ENCODE measurements at regions not wholly inside any gene's neighbourhood (a gene's known extent, or its start where the extent isn't known, plus 50 kb on each side); places are given as distances from the start of the nearest gene placed in this dataset.

DNA sequence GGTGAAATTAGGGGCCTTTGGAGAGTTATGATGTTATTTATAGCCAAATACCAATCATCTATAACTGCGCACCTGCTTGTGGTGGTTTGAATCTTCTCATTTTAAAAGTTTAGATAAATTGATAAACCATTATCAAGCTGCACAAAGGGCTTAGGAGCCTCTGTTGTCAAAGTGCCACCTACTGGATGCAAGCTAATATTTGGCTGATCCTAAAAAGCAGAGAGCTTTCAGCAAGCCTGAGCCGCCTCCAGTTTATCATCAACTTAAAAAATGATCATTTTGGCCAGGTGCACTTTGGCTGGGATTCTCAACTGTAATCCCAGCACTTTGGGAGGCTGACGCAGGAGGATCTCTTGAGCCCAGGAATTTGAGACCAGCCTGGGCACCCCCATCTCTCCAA lies 58.5 kb upstream of the ATXN1 start:
- Histone ChIP-seq H3K27me3 (no peaks in the 10 kb centered on the region), H3K36me3 (no peaks in the 10 kb centered on the region), H3K9me3 (no peaks in the 10 kb centered on the region), H3K27ac (no peak overlapping the region), H3K4me1 (no peaks in the 10 kb centered on the region), H3K4me3 (no peak overlapping the region)
- WGBS, result 68% methylated on average over 3 of the region's 3 CpGs
- no peak for DNase-seq (ENCODE audit: low spot score in 2 of 2)
- TF ChIP-seq POLR2AphosphoS5 (IDR thresholded peaks at IDR 0.05) (no peak), EP300 (IDR thresholded peaks at IDR 0.05) (no peak), POLR2A (IDR thresholded peaks at IDR 0.05) (no peak)
- TF ChIP-seq, protein P1, sequence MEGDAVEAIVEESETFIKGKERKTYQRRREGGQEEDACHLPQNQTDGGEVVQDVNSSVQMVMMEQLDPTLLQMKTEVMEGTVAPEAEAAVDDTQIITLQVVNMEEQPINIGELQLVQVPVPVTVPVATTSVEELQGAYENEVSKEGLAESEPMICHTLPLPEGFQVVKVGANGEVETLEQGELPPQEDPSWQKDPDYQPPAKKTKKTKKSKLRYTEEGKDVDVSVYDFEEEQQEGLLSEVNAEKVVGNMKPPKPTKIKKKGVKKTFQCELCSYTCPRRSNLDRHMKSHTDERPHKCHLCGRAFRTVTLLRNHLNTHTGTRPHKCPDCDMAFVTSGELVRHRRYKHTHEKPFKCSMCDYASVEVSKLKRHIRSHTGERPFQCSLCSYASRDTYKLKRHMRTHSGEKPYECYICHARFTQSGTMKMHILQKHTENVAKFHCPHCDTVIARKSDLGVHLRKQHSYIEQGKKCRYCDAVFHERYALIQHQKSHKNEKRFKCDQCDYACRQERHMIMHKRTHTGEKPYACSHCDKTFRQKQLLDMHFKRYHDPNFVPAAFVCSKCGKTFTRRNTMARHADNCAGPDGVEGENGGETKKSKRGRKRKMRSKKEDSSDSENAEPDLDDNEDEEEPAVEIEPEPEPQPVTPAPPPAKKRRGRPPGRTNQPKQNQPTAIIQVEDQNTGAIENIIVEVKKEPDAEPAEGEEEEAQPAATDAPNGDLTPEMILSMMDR (IDR thresholded peaks at IDR 0.05), result no peak

GRCh38 chr6:16818992-16819626 lies 57.8 kb upstream of the ATXN1 start:
- Histone ChIP-seq H3K27me3 (no peaks in the 10 kb centered on the region), H3K36me3 (no peaks in the 10 kb centered on the region), H3K4me3 (no peak overlapping the region), H3K4me1 (no peaks in the 10 kb centered on the region), H3K27ac (no peak overlapping the region), H3K9me3 (no peaks in the 10 kb centered on the region)
- WGBS, result 73% methylated on average over 5 of the region's 5 CpGs
- no peak for DNase-seq (ENCODE audit: low spot score in 2 of 2)
- no peak for TF ChIP-seq POLR2AphosphoS5 (IDR thresholded peaks at IDR 0.05)
- TF ChIP-seq, protein P1 (IDR thresholded peaks at IDR 0.05), result no peak
- TF ChIP-seq POLR2A (IDR thresholded peaks at IDR 0.05), result no peak
- no peak for TF ChIP-seq EP300 (IDR thresholded peaks at IDR 0.05)

DNA sequence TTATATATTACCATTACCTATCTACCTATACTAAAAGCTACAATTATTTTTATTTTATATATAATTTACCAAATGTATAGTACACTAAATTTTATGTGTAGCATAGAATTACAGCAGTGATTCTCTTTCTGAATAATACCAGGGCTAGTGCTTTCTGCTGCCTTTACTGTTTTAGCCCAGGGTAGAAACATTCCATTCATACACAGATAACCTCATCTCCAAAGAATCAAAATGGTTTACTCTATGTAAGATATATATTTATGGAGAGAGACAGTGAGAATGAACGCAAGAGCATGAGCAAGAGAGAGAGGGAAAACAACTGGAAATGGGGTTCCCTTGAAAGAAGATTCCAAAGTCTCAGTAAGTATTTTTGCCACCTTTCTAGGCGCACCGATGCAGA lies 56.3 kb upstream of the ATXN1 start:
- Histone ChIP-seq H3K4me1 (no peaks in the 10 kb centered on the region), H3K4me3 (no peak overlapping the region), H3K27ac (no peak overlapping the region), H3K36me3 (no peaks in the 10 kb centered on the region), H3K9me3 (no peaks in the 10 kb centered on the region), H3K27me3 (no peaks in the 10 kb centered on the region)
- no peak for DNase-seq (ENCODE audit: low spot score in 2 of 2)
- TF ChIP-seq POLR2AphosphoS5 (IDR thresholded peaks at IDR 0.05) (no peak), POLR2A (IDR thresholded peaks at IDR 0.05) (no peak), EP300 (IDR thresholded peaks at IDR 0.05) (no peak)
- TF ChIP-seq, protein P1 (IDR thresholded peaks at IDR 0.05), result no peak
- WGBS, result 93% methylated on average over 3 of the region's 3 CpGs

GRCh38 chr6:16816891-16817290 lies 55.6 kb upstream of the ATXN1 start:
- DNase-seq (ENCODE audit: low spot score in 2 of 2), result no peak
- Histone ChIP-seq H3K4me1 (no peaks in the 10 kb centered on the region), H3K4me3 (no peak overlapping the region), H3K27me3 (no peaks in the 10 kb centered on the region), H3K36me3 (no peaks in the 10 kb centered on the region), H3K27ac (no peak overlapping the region), H3K9me3 (no peaks in the 10 kb centered on the region)
- TF ChIP-seq POLR2A (IDR thresholded peaks at IDR 0.05), result no peak
- TF ChIP-seq, protein P1 (IDR thresholded peaks at IDR 0.05), result no peak
- no peak for TF ChIP-seq EP300 (IDR thresholded peaks at IDR 0.05)
- no peak for TF ChIP-seq POLR2AphosphoS5 (IDR thresholded peaks at IDR 0.05)
- WGBS, result 53% methylated on average over 3 of the region's 3 CpGs

GRCh38 chr6:16812993-16813392 lies 51.7 kb upstream of the ATXN1 start:
- DNase-seq (ENCODE audit: low spot score in 2 of 2), result no peak
- TF ChIP-seq POLR2AphosphoS5 (IDR thresholded peaks at IDR 0.05), result no peak
- H3K9me3 ChIP-seq, result peaks cover 5% of the 10 kb centered on the region
- H3K36me3 ChIP-seq, result no peaks in the 10 kb centered on the region
- no peak overlapping the region for H3K4me3 ChIP-seq
- 90% methylated on average over 2 of the region's 2 CpGs for WGBS
- no peaks in the 10 kb centered on the region for H3K4me1 ChIP-seq
- H3K27ac ChIP-seq, result no peak overlapping the region
- no peaks in the 10 kb centered on the region for H3K27me3 ChIP-seq

All from suprapubic skin (tissue), 4 donors.